Stomach smooth muscle (tissue), 2 donors: ENCODE measurements at regions not wholly inside any gene's neighbourhood (a gene's known extent, or its start where the extent isn't known, plus 50 kb on each side); places are given as distances from the start of the nearest gene placed in this dataset.
"Not testable (repeated sequence)": the region's sequence is repeated elsewhere in the genome, so short reads cannot be mapped to it uniquely, and the experiment has no call there.

Source experiments
- H3K27ac ChIP-seq: one replicate; pipeline ENCODE4 v1.7.0; 2013; ENCODE audit warnings: mild to moderate bottlenecking, low read length, inconsistent platforms
- H3K27me3 ChIP-seq, 2 donors: one replicate each; pipeline ENCODE4 v1.7.0; 2013; ENCODE audit warnings: low read length in 2 of 2; ENCODE audit not compliant: insufficient read depth in 2 of 2, control insufficient read depth in 1 of 2
- H3K36me3 ChIP-seq, 2 donors: one replicate each; pipeline ENCODE4 v1.7.0; 2013; ENCODE audit warnings: low read length in 2 of 2; ENCODE audit not compliant: control insufficient read depth in 2 of 2, insufficient read depth in 2 of 2
- H3K4me1 ChIP-seq: one replicate; pipeline ENCODE4 v1.7.0; 2013; ENCODE audit warnings: low read length; ENCODE audit not compliant: control insufficient read depth, insufficient read depth
- H3K4me3 ChIP-seq, 2 donors: one replicate each; pipeline ENCODE4 v1.7.0; 2013; ENCODE audit warnings: low read length in 2 of 2
- H3K9ac ChIP-seq, 2 donors: one replicate each; pipeline ENCODE4 v1.7.0; 2013; ENCODE audit warnings: low read length in 2 of 2, mild to moderate bottlenecking in 1 of 2
- H3K9me3 ChIP-seq, 2 donors: one replicate each; pipeline ENCODE4 v1.7.0; 2013; ENCODE audit warnings: low read length in 2 of 2; ENCODE audit not compliant: control insufficient read depth in 2 of 2
- donor health status: healthy.
- donor health status: Pancreatic carcinoma.

- not testable (repeated sequence) for H3K4me3 ChIP-seq, H3K27me3 ChIP-seq, H3K9me3 ChIP-seq, H3K27ac ChIP-seq, H3K4me1 ChIP-seq, H3K9ac ChIP-seq, H3K36me3 ChIP-seq
These were observed 292.5 kb upstream of the FGF13 start for GRCh38 chrX:139003856-139004527.

DNA sequence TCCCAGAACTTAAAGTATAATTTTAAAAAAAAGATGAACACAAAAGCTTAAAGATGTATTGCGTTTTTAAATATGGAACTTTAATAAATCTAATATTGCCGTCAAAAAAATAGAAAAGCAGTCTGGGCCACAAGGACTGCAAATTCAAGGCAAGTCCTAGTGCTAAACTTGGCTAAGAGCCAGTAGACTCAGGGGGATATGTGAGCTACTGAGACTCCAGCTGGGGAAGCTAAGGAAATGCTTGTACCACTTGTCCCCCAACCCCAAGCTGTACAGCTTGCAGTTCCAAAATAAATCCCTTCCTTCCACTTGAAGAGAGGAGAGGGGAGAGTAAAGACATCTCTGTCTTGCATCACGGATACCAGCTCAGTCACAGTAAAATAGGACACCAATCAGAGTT is 290.8 kb upstream of the FGF13 start:
- no peak overlapping the region for H3K9ac ChIP-seq
- no peaks in the 10 kb centered on the region for H3K27me3 ChIP-seq
- no peaks in the 10 kb centered on the region for H3K9me3 ChIP-seq
- no peaks in the 10 kb centered on the region for H3K4me1 ChIP-seq
- H3K4me3 ChIP-seq, result no peak overlapping the region
- H3K27ac ChIP-seq, result no peak overlapping the region
- no peaks in the 10 kb centered on the region for H3K36me3 ChIP-seq

GRCh38 chrX:138996268-138996667 is 284.8 kb upstream of the FGF13 start:
- Histone ChIP-seq H3K9me3 (peaks cover 0 to 2% of the 10 kb centered on the region in 2 donors), H3K27ac (no peak overlapping the region), H3K36me3 (no peaks in the 10 kb centered on the region), H3K4me3 (no peak overlapping the region), H3K27me3 (no peaks in the 10 kb centered on the region), H3K4me1 (no peaks in the 10 kb centered on the region), H3K9ac (no peak overlapping the region)

DNA sequence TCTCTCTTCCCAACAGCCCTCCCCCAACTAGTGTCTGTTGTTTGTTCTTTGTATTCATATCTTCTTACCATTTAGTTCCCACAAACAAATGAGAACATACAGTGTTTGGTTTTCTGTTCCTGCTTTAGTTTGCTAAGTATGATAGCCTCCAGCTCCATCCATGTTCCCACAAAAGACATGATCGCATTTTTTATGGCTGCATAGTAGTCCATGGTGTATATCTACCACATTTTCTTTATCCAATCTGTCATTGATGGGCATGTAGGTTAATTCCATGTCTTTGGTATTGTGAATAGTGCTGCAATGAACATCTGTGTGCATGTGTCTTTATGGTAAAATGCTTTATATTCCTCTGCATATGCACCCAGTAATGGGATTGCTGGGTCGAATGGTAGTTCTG is 283.9 kb upstream of the FGF13 start:
- H3K9ac ChIP-seq, result no peak overlapping the region
- no peaks in the 10 kb centered on the region for H3K27me3 ChIP-seq
- H3K4me3 ChIP-seq, result no peak overlapping the region
- H3K9me3 ChIP-seq, result peaks cover 2 to 3% of the 10 kb centered on the region in 2 donors
- H3K4me1 ChIP-seq, result no peaks in the 10 kb centered on the region
- H3K36me3 ChIP-seq, result no peaks in the 10 kb centered on the region
- no peak overlapping the region for H3K27ac ChIP-seq

GRCh38 chrX:138990425-138990824 is 278.9 kb upstream of the FGF13 start:
- not testable (repeated sequence) for H3K9me3 ChIP-seq, H3K27ac ChIP-seq, H3K27me3 ChIP-seq, H3K9ac ChIP-seq, H3K36me3 ChIP-seq, H3K4me3 ChIP-seq, H3K4me1 ChIP-seq

GRCh38 chrX:138986866-138987265 is 275.3 kb upstream of the FGF13 start:
- no peaks in the 10 kb centered on the region for H3K27me3 ChIP-seq
- no peak overlapping the region for H3K4me3 ChIP-seq
- no peaks in the 10 kb centered on the region for H3K36me3 ChIP-seq
- no peaks in the 10 kb centered on the region for H3K4me1 ChIP-seq
- no peak overlapping the region for H3K9ac ChIP-seq
- H3K9me3 ChIP-seq, result peaks cover 0 to 3% of the 10 kb centered on the region in 2 donors
- no peak overlapping the region for H3K27ac ChIP-seq

DNA sequence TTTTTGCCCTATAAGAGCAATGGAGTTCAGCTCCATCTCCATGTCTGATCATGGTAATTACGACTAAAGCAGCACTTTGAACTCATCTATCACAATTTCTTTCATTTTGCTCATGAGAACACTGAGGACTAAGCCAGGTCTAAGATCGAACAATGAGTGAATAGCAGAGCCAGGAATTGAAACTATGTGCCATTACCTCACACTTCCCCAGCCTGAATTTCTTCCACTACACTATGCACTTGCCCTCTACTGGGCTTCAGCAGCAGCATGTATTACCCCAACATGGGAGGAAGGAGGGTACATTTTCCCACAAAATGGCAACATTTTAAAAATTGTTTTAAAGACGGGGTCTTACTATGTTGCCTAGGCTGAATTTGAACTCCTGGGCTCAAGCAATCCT is 274.7 kb upstream of the FGF13 start:
- H3K36me3 ChIP-seq, result no peaks in the 10 kb centered on the region
- H3K4me1 ChIP-seq, result no peaks in the 10 kb centered on the region
- peaks cover 0 to 3% of the 10 kb centered on the region in 2 donors for H3K9me3 ChIP-seq
- peaks cover 0 to 2% of the 10 kb centered on the region in 2 donors for H3K27me3 ChIP-seq
- no peak overlapping the region for H3K27ac ChIP-seq
- H3K9ac ChIP-seq, result no peak overlapping the region
- no peak overlapping the region for H3K4me3 ChIP-seq

DNA sequence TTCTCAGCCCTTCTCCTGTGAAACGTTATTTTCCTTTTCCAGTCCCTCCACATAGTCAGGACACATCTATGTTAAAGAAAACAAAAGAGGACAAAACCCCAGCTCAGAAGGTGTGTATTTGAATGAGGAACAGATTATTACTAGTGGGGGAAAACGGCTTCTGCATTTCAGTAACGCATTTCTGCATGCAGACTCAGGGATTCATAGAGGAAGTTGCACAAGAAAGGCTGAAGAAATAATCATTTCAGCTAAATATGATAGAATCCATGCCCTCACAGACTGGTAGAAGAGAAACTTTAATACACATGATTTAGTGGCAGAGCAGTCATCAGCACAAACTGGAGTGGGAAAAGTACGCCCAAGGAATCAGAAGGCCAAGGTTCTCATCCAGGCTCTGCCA is 270.8 kb upstream of the FGF13 start:
- peaks cover 0 to 2% of the 10 kb centered on the region in 2 donors for H3K27me3 ChIP-seq

GRCh38 chrX:138964501-138964900 is 253.0 kb upstream of the FGF13 start:
- H3K27me3 ChIP-seq, result no peaks in the 10 kb centered on the region
- H3K4me3 ChIP-seq, result no peak overlapping the region
- no peaks in the 10 kb centered on the region for H3K36me3 ChIP-seq
- no peak overlapping the region for H3K9ac ChIP-seq
- H3K27ac ChIP-seq, result no peak overlapping the region
- no peaks in the 10 kb centered on the region for H3K4me1 ChIP-seq
- H3K9me3 ChIP-seq, result peaks cover 0 to 4% of the 10 kb centered on the region in 2 donors

More for the DNA sequence above, 270.8 kb upstream of the FGF13 start:
- no peak overlapping the region for H3K4me3 ChIP-seq
- no peak overlapping the region for H3K9ac ChIP-seq
- H3K27ac ChIP-seq, result no peak overlapping the region
- no peaks in the 10 kb centered on the region for H3K9me3 ChIP-seq
- H3K36me3 ChIP-seq, result no peaks in the 10 kb centered on the region
- H3K4me1 ChIP-seq, result no peaks in the 10 kb centered on the region

GRCh38 chrX:138962419-138962818 is 250.9 kb upstream of the FGF13 start:
- H3K4me1 ChIP-seq, H3K9ac ChIP-seq, H3K27ac ChIP-seq, H3K27me3 ChIP-seq, H3K4me3 ChIP-seq, H3K36me3 ChIP-seq, H3K9me3 ChIP-seq: not testable (repeated sequence)

- Histone ChIP-seq H3K9me3 (no peaks in the 10 kb centered on the region), H3K27me3 (no peaks in the 10 kb centered on the region), H3K4me1 (no peaks in the 10 kb centered on the region), H3K4me3 (no peak overlapping the region), H3K9ac (no peak overlapping the region), H3K27ac (no peak overlapping the region), H3K36me3 (no peaks in the 10 kb centered on the region)
These were observed 243.5 kb upstream of the FGF13 start for GRCh38 chrX:138954976-138955375.
